Endothelial cell of umbilical vein (primary cell): ENCODE measurements at regions not wholly inside any gene's neighbourhood (a gene's known extent, or its start where the extent isn't known, plus 50 kb on each side); places are given as distances from the start of the nearest gene placed in this dataset.

Source experiments
- EZH2 ChIP-seq: IDR thresholded peaks from 2 replicates; pipeline ENCODE4 v1.6.1; 2012; ENCODE audit warnings: borderline replicate concordance, low read depth, mild to moderate bottlenecking, moderate library complexity, low read length, inconsistent platforms; ENCODE audit not compliant: severe bottlenecking
- POLR2A ChIP-seq: IDR thresholded peaks from 2 replicates; pipeline ENCODE4 v1.6.1; 2012; ENCODE audit warnings: low read depth, mild to moderate bottlenecking, control low read depth, low read length
- POLR2AphosphoS5 ChIP-seq: IDR thresholded peaks from 2 replicates; pipeline ENCODE4 v1.6.1; 2012; ENCODE audit warnings: low read depth, mild to moderate bottlenecking, control low read depth, low read length, moderate library complexity; ENCODE audit not compliant: insufficient read depth
- TF ChIP-seq, protein P1 (sequence below), 2 donors: IDR thresholded peaks; 1 replicate in 1 of 2; 2 replicates in 1 of 2; pipeline ENCODE4 v1.5.1; 2011; ENCODE audit warnings: low read length in 2 of 2, mild to moderate bottlenecking in 2 of 2, moderate library complexity in 2 of 2, control low read depth in 1 of 2, inconsistent platforms in 1 of 2, low read depth in 1 of 2; ENCODE audit not compliant: insufficient read depth in 1 of 2; ENCODE audit errors: extremely low read depth in 1 of 2
- TF ChIP-seq, protein P2 (sequence below): IDR thresholded peaks from 2 replicates; pipeline ENCODE4 v1.6.1; 2011; ENCODE audit not compliant: insufficient read depth, insufficient read length

DNA sequence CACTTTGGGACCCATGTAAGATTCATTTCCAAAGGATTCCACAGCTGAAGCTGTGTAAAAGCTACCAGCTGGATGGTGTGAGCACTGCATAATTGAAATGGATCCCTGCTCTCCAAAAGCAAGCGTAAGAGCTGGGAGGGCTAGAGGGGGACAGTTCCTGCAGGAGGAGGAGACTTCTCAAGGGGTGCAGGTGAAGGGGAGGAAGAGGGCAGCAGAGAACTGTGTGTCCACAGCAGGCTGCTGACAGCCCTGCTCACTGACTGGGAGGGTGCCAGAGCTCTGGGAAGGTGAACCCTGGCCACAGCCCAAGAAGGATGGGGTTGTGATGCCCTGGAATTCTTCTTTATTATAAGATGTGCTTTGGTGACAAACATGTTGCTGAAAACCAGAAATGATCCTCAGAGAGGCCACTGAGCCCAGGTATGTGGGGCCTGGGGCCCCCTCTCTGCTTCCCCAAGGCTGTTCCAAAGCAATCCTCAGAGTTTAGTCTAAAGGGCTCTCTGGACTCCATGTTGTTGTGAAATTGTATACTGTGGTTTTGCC is 112.8 kb upstream of the SLC25A48 start:
- TF ChIP-seq, protein P1, sequence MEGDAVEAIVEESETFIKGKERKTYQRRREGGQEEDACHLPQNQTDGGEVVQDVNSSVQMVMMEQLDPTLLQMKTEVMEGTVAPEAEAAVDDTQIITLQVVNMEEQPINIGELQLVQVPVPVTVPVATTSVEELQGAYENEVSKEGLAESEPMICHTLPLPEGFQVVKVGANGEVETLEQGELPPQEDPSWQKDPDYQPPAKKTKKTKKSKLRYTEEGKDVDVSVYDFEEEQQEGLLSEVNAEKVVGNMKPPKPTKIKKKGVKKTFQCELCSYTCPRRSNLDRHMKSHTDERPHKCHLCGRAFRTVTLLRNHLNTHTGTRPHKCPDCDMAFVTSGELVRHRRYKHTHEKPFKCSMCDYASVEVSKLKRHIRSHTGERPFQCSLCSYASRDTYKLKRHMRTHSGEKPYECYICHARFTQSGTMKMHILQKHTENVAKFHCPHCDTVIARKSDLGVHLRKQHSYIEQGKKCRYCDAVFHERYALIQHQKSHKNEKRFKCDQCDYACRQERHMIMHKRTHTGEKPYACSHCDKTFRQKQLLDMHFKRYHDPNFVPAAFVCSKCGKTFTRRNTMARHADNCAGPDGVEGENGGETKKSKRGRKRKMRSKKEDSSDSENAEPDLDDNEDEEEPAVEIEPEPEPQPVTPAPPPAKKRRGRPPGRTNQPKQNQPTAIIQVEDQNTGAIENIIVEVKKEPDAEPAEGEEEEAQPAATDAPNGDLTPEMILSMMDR (IDR thresholded peaks at IDR 0.05; ENCODE audit: extremely low read depth in 1 of 2, insufficient read depth in 1 of 2, low read depth in 1 of 2, low read length in 2 of 2): no peak
- TF ChIP-seq POLR2A (no peak), POLR2AphosphoS5 (no peak), EZH2 (no peak)
- TF ChIP-seq, protein P2, sequence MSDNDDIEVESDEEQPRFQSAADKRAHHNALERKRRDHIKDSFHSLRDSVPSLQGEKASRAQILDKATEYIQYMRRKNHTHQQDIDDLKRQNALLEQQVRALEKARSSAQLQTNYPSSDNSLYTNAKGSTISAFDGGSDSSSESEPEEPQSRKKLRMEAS: no peak
